ENCODE measurements at regions not wholly inside any gene's neighbourhood (a gene's known extent, or its start where the extent isn't known, plus 50 kb on each side); places are given as distances from the start of the nearest gene placed in this dataset.

DNA sequence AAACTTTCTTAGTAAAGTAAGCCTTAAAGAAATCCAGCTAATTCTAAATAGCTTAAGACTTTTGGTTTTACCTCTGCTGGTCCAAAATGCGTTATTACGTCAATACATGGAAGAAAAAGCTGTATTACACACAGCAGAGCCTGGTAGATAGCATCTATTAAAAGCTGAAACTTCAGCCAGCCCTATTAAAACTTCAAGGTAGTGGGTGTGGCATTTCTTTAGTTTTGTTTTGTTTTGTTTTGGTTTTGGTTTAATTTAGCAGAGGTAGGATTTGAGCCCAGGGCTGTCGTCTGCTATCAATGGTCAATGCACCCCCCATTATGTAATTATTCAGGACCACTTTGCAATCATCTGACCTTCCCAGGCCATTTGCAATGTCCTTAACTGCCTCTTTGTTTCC, 318.4 kb upstream of the MAF start:
- no peak for DNase-seq

- no peak for DNase-seq
These were observed 315.2 kb upstream of the MAF start for GRCh38 chr16:79915761-79916160.

- no peak for DNase-seq
These were observed 314.6 kb upstream of the MAF start for GRCh38 chr16:79914961-79915720.

- DNase-seq = no peak
These were observed 312.2 kb upstream of the MAF start for GRCh38 chr16:79912592-79913310.

GRCh38 chr16:79911660-79912059, 311.1 kb upstream of the MAF start:
- no peak for DNase-seq

DNA sequence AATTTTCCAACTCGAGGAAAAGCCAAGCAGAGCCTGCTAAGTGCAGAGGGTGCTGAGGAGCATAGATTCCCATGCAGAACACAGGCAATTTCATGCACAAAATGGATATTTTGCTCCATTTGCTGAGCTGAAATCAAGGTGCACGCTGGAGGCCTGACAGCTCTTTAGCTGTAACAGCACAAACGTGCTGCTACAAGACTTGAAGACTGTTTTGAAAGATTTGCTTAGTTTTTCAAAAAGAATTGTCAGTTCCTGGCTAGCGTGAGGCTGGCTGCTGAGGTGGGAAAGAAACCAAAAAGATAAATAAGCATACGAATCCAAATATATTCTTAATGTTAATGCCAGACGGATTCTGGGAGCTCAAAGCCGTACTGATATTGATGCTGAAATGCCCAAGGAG, 309.0 kb upstream of the MAF start:
- DNase-seq = no peak

- no peak for DNase-seq
These were observed 302.9 kb upstream of the MAF start for GRCh38 chr16:79903471-79903870.

DNA sequence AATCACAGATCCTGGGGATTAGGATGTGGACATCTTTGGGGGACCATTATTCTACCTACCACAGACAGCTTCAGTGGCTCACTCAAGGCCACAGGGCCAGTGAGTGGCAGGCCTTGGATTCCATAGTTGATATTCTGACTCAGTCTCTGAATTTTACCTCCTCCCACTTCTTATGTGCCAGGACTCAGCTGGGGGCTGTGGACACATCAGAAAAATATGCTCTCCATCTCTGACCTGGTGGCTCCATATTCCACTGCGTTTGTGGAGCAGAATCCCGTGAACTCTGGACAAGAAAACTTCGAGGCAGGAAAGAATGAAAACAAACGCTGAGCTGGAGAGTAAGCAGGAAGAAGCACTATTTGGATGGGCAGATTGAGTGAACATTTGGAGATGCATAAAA, 301.8 kb upstream of the MAF start:
- no peak for DNase-seq

GRCh38 chr16:79901522-79901921, 301.0 kb upstream of the MAF start:
- no peak for DNase-seq

GRCh38 chr16:79899716-79900115, 299.2 kb upstream of the MAF start:
- no peak for DNase-seq

- DNase-seq = no peak
These were observed 298.8 kb upstream of the MAF start for GRCh38 chr16:79899316-79899715.

GRCh38 chr16:79898703-79899102, 298.2 kb upstream of the MAF start:
- DNase-seq = no peak

DNA sequence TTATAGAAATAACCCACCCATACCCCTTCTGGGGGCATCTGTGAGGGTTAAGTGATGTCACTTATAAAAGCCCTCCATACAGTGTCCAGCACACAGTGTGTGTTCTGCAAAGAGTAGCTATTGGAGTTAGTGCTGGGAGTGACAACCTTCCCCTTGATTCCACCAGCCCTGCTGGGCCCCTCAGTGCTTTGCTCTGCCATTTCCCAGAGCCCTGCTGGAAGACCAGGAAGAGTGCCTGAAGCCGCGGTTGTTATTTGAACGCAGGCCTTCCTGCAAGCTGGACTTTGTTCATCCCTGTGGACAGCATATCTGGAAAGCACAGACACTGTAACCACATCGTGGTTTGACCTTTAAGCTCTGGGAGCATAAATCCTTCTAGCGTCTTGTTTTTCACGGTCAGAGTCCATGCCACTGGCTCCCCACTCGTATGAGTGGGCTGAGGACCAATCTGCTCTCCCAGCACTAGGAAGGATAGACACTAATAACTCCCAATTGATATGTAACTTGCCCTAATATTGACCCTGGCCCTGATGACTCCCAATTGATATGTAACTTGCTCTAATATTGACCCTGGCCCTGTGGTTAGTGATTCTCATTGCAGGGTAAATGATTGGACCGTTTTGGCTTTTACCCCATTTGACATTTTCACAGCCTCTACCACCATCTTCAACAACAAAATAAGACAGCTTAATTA, 297.1 kb upstream of the MAF start:
- no peak for DNase-seq

DNA sequence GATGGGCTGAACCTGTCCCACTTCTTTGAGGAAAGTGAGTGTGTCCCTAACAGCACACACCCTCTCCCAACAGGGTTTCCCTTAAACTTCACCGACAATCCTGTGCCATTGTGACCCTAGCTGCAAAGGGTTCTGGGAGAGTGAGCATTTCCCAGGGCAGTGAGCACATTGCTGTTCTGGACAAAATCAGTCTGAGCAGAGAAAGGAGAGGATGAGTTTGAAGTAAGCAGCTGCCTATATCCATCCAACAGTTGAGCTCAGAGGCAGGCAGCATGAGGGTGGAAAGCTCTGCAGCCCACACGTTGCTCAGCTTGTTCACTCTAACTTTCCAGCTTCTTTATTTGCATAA, 296.5 kb upstream of the MAF start:
- DNase-seq = no peak

DNA sequence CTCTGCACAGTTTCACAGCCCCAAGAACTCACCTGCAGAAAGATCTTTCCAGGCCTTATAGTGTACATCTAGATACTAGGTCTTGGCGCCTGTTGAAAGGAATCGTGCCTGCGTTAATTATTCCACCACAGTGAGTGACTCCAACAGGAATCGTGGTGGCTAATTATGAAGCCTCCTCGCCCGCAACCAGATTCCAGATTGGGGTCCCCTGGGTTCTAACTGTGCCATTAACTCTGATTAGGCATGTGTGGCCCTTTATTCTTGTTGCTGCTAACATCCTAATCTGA, 295.3 kb upstream of the MAF start:
- DNase-seq = no peak

DNA sequence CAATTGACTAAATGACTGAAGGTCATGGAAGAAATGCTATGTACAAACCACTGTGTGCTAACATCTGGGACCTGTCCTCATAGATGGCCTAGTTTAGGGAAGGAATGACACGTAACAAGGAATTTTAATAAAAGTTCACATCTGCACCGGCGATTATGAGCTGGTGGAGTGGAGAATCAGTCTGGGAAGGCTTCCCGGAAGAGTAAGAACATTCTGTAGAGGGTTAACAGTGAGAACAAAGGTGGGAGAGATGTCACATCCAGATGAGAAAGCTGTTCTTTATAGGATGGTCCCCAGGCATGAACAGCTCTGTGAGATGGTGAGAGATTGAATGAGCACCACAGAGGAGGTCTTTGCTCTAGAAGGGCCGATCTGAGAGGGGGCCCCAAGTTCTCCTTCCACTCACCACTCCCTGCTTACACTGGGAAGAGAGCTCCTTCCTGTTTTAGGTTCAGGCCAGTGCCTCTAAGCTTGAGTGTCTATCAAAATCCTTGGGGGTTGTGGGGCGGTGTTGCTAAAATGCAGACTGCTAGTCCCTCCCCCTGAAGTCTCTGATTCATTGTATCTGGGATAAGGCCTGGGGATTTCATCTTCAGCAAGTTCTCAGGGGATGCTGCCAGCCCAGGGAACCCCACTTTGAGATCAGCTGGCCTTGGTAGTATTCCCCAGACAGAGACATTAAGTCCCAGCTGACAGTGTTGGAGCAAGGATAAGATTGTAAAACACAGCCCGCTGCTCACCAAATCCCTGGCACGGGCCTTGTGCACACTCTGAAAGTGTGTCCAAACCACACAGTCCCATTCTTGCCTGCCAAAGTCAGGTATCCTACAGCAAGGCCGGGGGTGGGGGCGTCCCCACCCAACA, 294.7 kb upstream of the MAF start:
- DNase-seq = no peak

DNA sequence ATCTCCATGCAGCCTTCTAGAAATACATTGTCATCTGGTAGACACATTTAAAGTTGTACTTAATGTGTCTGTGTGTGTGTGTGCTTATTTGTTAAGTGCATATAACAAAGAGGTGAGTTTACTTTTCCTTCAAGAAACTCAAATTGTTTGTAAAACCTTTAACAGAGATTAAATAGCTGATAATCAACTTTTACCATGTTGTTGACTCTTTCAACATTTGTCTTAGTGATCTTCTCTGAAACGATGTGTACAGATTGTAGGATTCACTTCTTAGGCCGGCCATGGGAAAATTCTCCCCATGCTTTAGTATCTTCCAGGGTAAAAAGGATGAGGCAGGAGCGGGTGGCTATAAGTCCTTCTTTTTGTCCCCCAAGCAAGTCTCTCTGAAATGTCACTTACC, 292.9 kb upstream of the MAF start:
- no peak for DNase-seq

DNA sequence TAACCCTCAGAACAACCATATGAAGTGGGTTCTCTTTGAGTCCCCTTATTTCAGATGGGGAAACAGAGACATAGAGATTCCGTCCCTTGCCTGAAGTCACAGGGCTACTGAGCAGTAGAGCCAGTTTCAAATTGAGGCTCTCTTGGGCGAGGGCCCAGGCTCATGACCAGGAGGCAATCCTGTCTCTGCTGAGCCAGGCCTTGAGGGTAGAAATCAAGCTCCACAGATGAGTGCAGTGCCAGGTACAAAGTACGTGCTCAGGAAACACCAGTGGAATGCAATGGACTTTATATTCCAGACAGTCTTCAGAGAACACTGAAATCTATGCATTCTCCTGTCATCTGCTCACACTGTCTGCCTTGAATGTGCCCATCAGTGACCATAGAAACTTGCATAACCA, 291.7 kb upstream of the MAF start:
- DNase-seq = no peak

GRCh38 chr16:79891458-79891857, 290.9 kb upstream of the MAF start:
- DNase-seq = no peak

DNA sequence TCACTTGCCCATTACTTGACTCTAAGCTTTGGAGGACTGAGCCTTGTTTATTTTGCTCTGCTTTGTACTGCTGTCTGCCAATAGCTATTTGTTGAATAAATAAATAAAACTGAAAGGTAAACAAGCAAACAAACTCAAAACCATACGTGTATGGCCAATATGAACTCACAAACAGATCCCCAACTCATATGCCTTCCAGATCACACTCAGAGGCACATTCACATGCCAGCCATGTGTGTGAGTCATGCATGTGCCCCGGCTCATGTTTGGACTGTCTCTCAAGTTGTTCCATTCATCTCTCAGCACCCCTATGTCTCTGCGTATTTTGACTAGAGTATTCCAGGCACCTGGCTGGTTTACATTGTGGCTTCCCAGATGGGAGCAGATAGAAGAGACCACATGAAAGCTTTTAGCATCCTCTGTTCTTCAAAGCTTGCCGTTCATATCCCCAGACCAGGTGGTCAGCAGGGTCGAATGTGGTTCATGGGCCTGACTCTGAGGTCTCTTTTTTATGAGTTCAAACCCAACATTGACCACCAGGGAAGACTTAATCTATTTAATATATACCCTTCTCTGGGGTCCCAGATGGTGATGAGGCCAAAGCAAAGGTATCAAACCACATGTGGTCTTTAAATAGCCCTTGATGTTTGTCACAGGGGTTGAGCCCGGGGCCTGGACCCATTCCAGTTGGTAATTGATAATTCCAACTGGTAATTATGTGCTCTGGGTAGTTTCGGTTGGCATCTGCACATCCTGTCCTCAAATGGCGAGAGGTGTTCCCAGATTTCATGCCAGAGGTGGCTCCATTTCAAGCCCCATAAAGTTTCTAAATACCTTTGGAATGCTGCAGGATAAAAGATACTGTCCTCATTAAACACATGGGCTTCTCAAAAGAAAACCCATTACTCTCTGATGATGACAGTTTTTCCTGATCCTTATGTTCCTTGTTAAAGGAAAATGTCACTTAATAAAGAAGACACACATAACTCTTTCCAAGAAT, 287.3 kb upstream of the MAF start:
- no peak for DNase-seq

DNA sequence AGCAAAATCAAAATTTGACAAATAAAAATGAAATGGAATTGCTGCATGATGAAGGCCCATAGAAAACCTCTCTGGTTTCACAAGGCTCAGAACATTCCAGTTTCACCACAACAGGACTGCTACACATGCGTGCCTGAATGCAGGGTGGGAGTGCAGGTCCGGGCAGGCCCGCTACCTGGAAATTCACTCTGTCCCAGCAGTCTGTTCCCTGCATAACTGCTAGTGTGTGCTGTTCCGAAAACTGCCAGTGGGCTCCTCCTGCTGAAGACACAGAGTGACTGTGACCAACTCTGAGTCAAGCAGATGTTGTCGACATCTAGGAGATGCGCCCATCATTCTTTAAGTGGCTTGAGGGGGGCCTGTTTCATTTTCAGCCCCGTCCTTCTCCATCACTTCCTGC, 284.8 kb upstream of the MAF start:
- no peak for DNase-seq

DNA sequence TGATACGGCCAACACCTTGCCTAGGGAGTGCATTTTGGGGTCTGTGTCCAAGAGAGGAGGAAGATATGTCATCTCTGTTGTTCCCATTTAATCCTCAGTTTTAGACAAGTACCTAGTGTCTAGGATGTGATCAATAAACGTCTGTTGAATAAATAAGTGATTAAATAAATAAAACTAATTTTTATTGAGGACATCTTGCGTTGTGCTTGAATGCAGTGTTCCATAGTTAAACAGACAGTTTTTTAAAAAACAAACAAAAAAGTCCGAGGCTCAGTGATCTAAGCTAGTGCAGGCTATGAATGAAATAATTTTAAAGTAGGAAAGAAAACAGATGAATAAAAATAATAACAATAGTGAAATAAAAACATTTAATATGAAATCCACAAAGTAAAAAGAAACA, 283.0 kb upstream of the MAF start:
- no peak for DNase-seq
